OCI-LY3 (cell line): ENCODE measurements at regions not wholly inside any gene's neighbourhood (a gene's known extent, or its start where the extent isn't known, plus 50 kb on each side); places are given as distances from the start of the nearest gene placed in this dataset.

Experiments
- H2AFZ ChIP-seq: fragments of 200-600, 300-600 bp; shearing (Covaris generic); 2 replicates; pipeline ENCODE4 v1.6.0; 2014; ENCODE audit warnings: antibody characterized with exemption, low read depth, low read length
- H3K27ac ChIP-seq: fragments of 200-600, 300-600 bp; sonication (generic); 2 replicates; pipeline ENCODE4 v1.5.1; 2014; ENCODE audit warnings: mild to moderate bottlenecking, low read length, moderate library complexity, mixed read lengths
- H3K27me3 ChIP-seq: fragments of 200-600, 300-600 bp; sonication (generic); 2 replicates; pipeline ENCODE4 v1.6.1; 2014; ENCODE audit warnings: low read depth, low read length, mixed read lengths
- H3K36me3 ChIP-seq: fragments of 200-600, 300-600 bp; sonication (generic); replicated peaks from 2 replicates; pipeline ENCODE3; 2014; ENCODE audit warnings: low read depth, low read length, mixed read lengths
- H3K4me1 ChIP-seq: fragments of 300-600, 200-600 bp; sonication (generic); 2 replicates; pipeline ENCODE4 v1.6.1; 2014; ENCODE audit warnings: low read length, mixed read lengths
- H3K4me2 ChIP-seq: fragments of 200-600, 300-600 bp; sonication (generic); 2 replicates; pipeline ENCODE4 v1.6.1; 2014; ENCODE audit warnings: low read length, mixed read lengths
- H3K4me3 ChIP-seq: fragments of 300-600, 200-600 bp; sonication (generic); 2 replicates; pipeline ENCODE4 v1.5.1; 2014; ENCODE audit warnings: antibody characterized with exemption, mild to moderate bottlenecking, low read length, moderate library complexity
- H3K79me2 ChIP-seq: fragments of 300-600, 200-600 bp; shearing (Covaris generic); 2 replicates; pipeline ENCODE4 v1.6.1; 2014; ENCODE audit warnings: mild to moderate bottlenecking, low read length, mixed read lengths
- H3K9ac ChIP-seq: fragments of 300-600, 200-600 bp; shearing (Covaris generic); 2 replicates; pipeline ENCODE4 v1.6.0; 2014; ENCODE audit warnings: mild to moderate bottlenecking, low read length, moderate library complexity
- H3K9me3 ChIP-seq: fragments of 200-600, 300-600 bp; shearing (Covaris generic); 2 replicates; pipeline ENCODE4 v1.6.1; 2014; ENCODE audit warnings: low read length, mixed read lengths; ENCODE audit not compliant: insufficient read depth
- H4K20me1 ChIP-seq: fragments of 200-600, 300-600 bp; sonication (generic); 2 replicates; pipeline ENCODE4 v1.6.1; 2016; ENCODE audit warnings: low read length, mixed read lengths; ENCODE audit not compliant: insufficient read depth
- CTCF ChIP-seq: fragments of 200-600, 300-600 bp; sonication (generic); IDR thresholded peaks from 2 replicates; pipeline ENCODE4 v1.5.1; 2014; ENCODE audit warnings: antibody characterized with exemption, low read length, low read depth
- EZH2phosphoT487 ChIP-seq: fragments of 200-600 bp; shearing (Covaris generic); IDR thresholded peaks from 2 replicates; pipeline ENCODE4 v1.6.1; 2018; ENCODE audit warnings: antibody characterized with exemption, mixed run types, low read depth

- H3K4me2 ChIP-seq: no peak overlapping the region
- H4K20me1 ChIP-seq: no peaks in the 10 kb centered on the region
- H3K9ac ChIP-seq: no peak overlapping the region
- H3K27me3 ChIP-seq: no peaks in the 10 kb centered on the region
- no peaks in the 10 kb centered on the region for H3K4me1 ChIP-seq
- H3K4me3 ChIP-seq: no peak overlapping the region
- H3K9me3 ChIP-seq: no peaks in the 10 kb centered on the region
- TF ChIP-seq CTCF: no peak
- TF ChIP-seq EZH2phosphoT487: no peak
- H3K27ac ChIP-seq: no peak overlapping the region
- H2AFZ ChIP-seq: no peak overlapping the region
- H3K36me3 ChIP-seq: no peaks in the 10 kb centered on the region
- H3K79me2 ChIP-seq: no peaks in the 10 kb centered on the region
Observed at GRCh38 chr13:106867249-106867648, 299.3 kb upstream of the ARGLU1 start.

- Histone ChIP-seq H3K36me3 (no peaks in the 10 kb centered on the region), H3K9ac (no peak overlapping the region), H3K27ac (no peak overlapping the region), H2AFZ (no peak overlapping the region), H3K27me3 (no peaks in the 10 kb centered on the region), H3K4me3 (no peak overlapping the region), H3K79me2 (no peaks in the 10 kb centered on the region), H3K9me3 (no peaks in the 10 kb centered on the region), H3K4me2 (no peak overlapping the region), H3K4me1 (no peaks in the 10 kb centered on the region), H4K20me1 (no peaks in the 10 kb centered on the region)
- no peak for TF ChIP-seq EZH2phosphoT487
- TF ChIP-seq CTCF: no peak
Observed at GRCh38 chr13:106865716-106866440, 297.9 kb upstream of the ARGLU1 start.

- no peak overlapping the region for H3K9ac ChIP-seq
Observed at GRCh38 chr13:106859533-106859904, 291.6 kb upstream of the ARGLU1 start.

More at GRCh38 chr13:106859533-106859904, 291.6 kb upstream of the ARGLU1 start:
- Histone ChIP-seq H2AFZ (no peak overlapping the region), H4K20me1 (no peaks in the 10 kb centered on the region), H3K27me3 (no peaks in the 10 kb centered on the region), H3K79me2 (no peaks in the 10 kb centered on the region), H3K4me2 (no peak overlapping the region), H3K4me3 (no peak overlapping the region), H3K4me1 (no peaks in the 10 kb centered on the region; the same call in 1 of the 2 replicates), H3K36me3 (no peaks in the 10 kb centered on the region), H3K27ac (no peak overlapping the region), H3K9me3 (no peaks in the 10 kb centered on the region)
- TF ChIP-seq EZH2phosphoT487 (no peak), CTCF (no peak)
